Keratinocyte (primary cell): ENCODE measurements at regions not wholly inside any gene's neighbourhood (a gene's known extent, or its start where the extent isn't known, plus 50 kb on each side); places are given as distances from the start of the nearest gene placed in this dataset.

Source experiments
- DNase-seq: peaks from one replicate; pipeline ENCODE4 v3.0.0-alpha.2; 2011; ENCODE audit warnings: low read depth, missing footprints, low spot score
- FAIRE-seq: peaks from 2 replicates; lab custom pipeline; 2011; peaks lifted over from hg19 to GRCh38; lab: Jason Lieb, UNC
- H2AFZ ChIP-seq: 2 replicates; pipeline ENCODE4 v1.6.0; 2012; ENCODE audit warnings: low read length, control low read depth, inconsistent platforms; ENCODE audit not compliant: control insufficient read depth
- H3K27ac ChIP-seq: 2 replicates; pipeline ENCODE4 v1.5.1; 2011; ENCODE audit warnings: low read length; ENCODE audit not compliant: control insufficient read depth, insufficient read depth
- H3K27me3 ChIP-seq: 3 replicates; pipeline ENCODE4 v1.6.0; 2011; ENCODE audit warnings: low read length; ENCODE audit not compliant: control insufficient read depth, insufficient read depth; ENCODE audit errors: extremely low read depth
- H3K36me3 ChIP-seq, 2 experiments: 2 replicates in 1 of 2; 3 replicates in 1 of 2; pipeline ENCODE4 v1.5.1; 2011; ENCODE audit warnings: low read length in 2 of 2, mild to moderate bottlenecking in 1 of 2; ENCODE audit not compliant: control insufficient read depth in 2 of 2, insufficient read depth in 2 of 2; ENCODE audit errors: extremely low read depth in 1 of 2
- H3K4me1 ChIP-seq: 3 replicates; pipeline ENCODE4 v1.5.1; 2011; ENCODE audit warnings: low read length; ENCODE audit not compliant: control insufficient read depth, insufficient read depth; ENCODE audit errors: extremely low read depth
- H3K4me2 ChIP-seq: 3 replicates; pipeline ENCODE4 v1.6.0; 2011; ENCODE audit warnings: low read depth, low read length; ENCODE audit not compliant: control insufficient read depth, insufficient read depth; ENCODE audit errors: extremely low read depth
- H3K4me3 ChIP-seq, 3 experiments: fragments of 200-600 bp in 1 of 3; sonication (generic) in 1 of 3; 2 replicates in 2 of 3; 3 replicates in 1 of 3; pipeline ENCODE4 v1.5.1; 2011 to 2016; ENCODE audit warnings: low read length in 3 of 3, mild to moderate bottlenecking in 3 of 3, control low read depth in 2 of 3, inconsistent platforms in 1 of 3, low read depth in 1 of 3, mixed read lengths in 1 of 3, mixed run types in 1 of 3, moderate library complexity in 1 of 3; ENCODE audit not compliant: control insufficient read depth in 2 of 3, insufficient read depth in 2 of 3; ENCODE audit errors: extremely low read depth in 1 of 3
- H3K79me2 ChIP-seq: 2 replicates; pipeline ENCODE4 v1.6.0; 2012; ENCODE audit warnings: low read length; ENCODE audit not compliant: control insufficient read depth, insufficient read depth
- H3K9ac ChIP-seq: 3 replicates; pipeline ENCODE4 v1.6.0; 2011; ENCODE audit warnings: low read length; ENCODE audit not compliant: control insufficient read depth, insufficient read depth; ENCODE audit errors: extremely low read depth
- H3K9me1 ChIP-seq: 3 replicates; pipeline ENCODE4 v1.6.0; 2011; ENCODE audit warnings: low read length; ENCODE audit not compliant: control insufficient read depth, insufficient read depth; ENCODE audit errors: extremely low read depth
- H3K9me3 ChIP-seq: 2 replicates; pipeline ENCODE4 v1.5.1; 2012; ENCODE audit warnings: low read depth, low read length; ENCODE audit not compliant: control insufficient read depth
- H4K20me1 ChIP-seq: 3 replicates; pipeline ENCODE4 v1.6.0; 2011; ENCODE audit warnings: low read length; ENCODE audit not compliant: control insufficient read depth, insufficient read depth; ENCODE audit errors: extremely low read depth
- EZH2 ChIP-seq: IDR thresholded peaks from one replicate; pipeline ENCODE4 v1.6.1; 2012; ENCODE audit warnings: inconsistent platforms, mild to moderate bottlenecking, low read length, moderate library complexity
- dilution Hi-C: fragments of 300-500 bp; cut with MboI; formaldehyde crosslinking; loops from one replicate; pipeline ENCODE4 v1.7.0; 2020; ENCODE audit warnings: low sequenced_read_pairs; ENCODE audit not compliant: extremely low pct_ligation_motif_present
- TF ChIP-seq, protein P1 (sequence below), 3 experiments: IDR thresholded peaks in 1 of 3; conservative IDR thresholded peaks in 1 of 3; optimal IDR thresholded peaks in 1 of 3; 2 replicates in 2 of 3; 3 replicates in 1 of 3; pipeline versions ENCODE3 to v1.5.1; 2011; ENCODE audit warnings: low read length in 3 of 3, mild to moderate bottlenecking in 3 of 3, moderate library complexity in 2 of 3, control low read depth in 1 of 3, inconsistent platforms in 1 of 3; ENCODE audit not compliant: insufficient read depth in 2 of 3; ENCODE audit errors: extremely low read depth in 1 of 3

DNA sequence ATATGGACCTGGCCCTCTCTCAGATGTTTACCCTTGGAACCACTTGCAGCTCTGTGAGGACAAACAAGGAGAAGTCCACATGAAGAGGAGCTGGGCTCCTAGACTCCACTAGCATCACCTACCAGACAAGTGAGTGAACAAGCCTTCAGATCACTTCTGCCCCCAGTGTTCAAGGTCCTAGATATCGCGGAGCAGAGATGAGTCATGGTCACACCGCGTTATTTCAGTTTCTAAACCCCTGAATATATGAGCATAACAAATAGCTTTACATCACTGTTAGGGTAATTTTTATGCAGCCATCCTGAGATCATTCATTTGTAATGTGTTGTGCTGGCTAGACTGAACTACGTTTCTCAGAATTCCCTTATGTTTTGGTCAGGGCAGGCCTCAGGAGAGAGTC is 77.0 kb upstream of the DAP start:
- no peak for TF ChIP-seq EZH2
- TF ChIP-seq, protein P1, sequence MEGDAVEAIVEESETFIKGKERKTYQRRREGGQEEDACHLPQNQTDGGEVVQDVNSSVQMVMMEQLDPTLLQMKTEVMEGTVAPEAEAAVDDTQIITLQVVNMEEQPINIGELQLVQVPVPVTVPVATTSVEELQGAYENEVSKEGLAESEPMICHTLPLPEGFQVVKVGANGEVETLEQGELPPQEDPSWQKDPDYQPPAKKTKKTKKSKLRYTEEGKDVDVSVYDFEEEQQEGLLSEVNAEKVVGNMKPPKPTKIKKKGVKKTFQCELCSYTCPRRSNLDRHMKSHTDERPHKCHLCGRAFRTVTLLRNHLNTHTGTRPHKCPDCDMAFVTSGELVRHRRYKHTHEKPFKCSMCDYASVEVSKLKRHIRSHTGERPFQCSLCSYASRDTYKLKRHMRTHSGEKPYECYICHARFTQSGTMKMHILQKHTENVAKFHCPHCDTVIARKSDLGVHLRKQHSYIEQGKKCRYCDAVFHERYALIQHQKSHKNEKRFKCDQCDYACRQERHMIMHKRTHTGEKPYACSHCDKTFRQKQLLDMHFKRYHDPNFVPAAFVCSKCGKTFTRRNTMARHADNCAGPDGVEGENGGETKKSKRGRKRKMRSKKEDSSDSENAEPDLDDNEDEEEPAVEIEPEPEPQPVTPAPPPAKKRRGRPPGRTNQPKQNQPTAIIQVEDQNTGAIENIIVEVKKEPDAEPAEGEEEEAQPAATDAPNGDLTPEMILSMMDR (optimal IDR thresholded peaks at IDR 0.05 in 1 of 3, IDR thresholded peaks at IDR 0.05 in 1 of 3, conservative IDR thresholded peaks at IDR 0.05 in 1 of 3; ENCODE audit: extremely low read depth in 1 of 3, insufficient read depth in 2 of 3, low read length in 3 of 3), result no peak
- DNase-seq (no peak), FAIRE-seq (no peak)
- H3K9me3 ChIP-seq, result no peaks in the 10 kb centered on the region
- H3K79me2 ChIP-seq, result no peaks in the 10 kb centered on the region
- no peak overlapping the region for H2AFZ ChIP-seq
- no peak overlapping the region for H3K4me2 ChIP-seq
- dilution Hi-C loops, result no loop called here
- no peak overlapping the region for H3K27ac ChIP-seq
- no peak overlapping the region for H3K9ac ChIP-seq
- no peaks in the 10 kb centered on the region for H3K4me1 ChIP-seq
- H4K20me1 ChIP-seq, result no peaks in the 10 kb centered on the region
- H3K36me3 ChIP-seq, result no peaks in the 10 kb centered on the region
- no peak overlapping the region for H3K4me3 ChIP-seq
- no peaks in the 10 kb centered on the region for H3K9me1 ChIP-seq
- no peaks in the 10 kb centered on the region for H3K27me3 ChIP-seq

DNA sequence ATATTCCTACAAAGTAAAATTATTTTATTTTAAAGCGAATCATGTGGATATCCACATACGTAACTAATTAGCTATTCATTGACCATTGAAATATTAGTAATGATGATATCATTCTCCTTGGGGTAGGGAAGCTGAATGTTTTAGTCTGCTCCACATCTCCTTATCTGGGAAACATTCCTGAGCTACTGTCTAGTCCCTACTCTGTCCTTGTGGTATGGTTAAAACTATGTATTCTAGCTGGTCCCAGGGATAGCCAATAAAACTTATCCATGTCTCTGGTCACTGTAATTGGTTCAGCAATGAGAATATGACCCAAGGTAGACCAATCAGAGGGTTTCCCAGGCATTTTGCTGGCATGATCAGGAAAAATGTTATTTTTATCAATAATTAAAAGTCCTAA is 76.0 kb upstream of the DAP start:
- no peaks in the 10 kb centered on the region for H3K27me3 ChIP-seq
- FAIRE-seq, result no peak
- H3K27ac ChIP-seq, result no peak overlapping the region
- no peaks in the 10 kb centered on the region for H4K20me1 ChIP-seq
- dilution Hi-C loops, result no loop called here
- H3K79me2 ChIP-seq, result no peaks in the 10 kb centered on the region
- H3K9ac ChIP-seq, result no peak overlapping the region
- no peaks in the 10 kb centered on the region for H3K4me1 ChIP-seq
- H3K4me2 ChIP-seq, result no peak overlapping the region
- H3K4me3 ChIP-seq, result no peak overlapping the region
- no peaks in the 10 kb centered on the region for H3K36me3 ChIP-seq
- no peak for DNase-seq
- H3K9me1 ChIP-seq, result no peaks in the 10 kb centered on the region
- no peak for TF ChIP-seq EZH2
- TF ChIP-seq, protein P1 (optimal IDR thresholded peaks at IDR 0.05 in 1 of 3, IDR thresholded peaks at IDR 0.05 in 1 of 3, conservative IDR thresholded peaks at IDR 0.05 in 1 of 3; ENCODE audit: extremely low read depth in 1 of 3, insufficient read depth in 2 of 3, low read length in 3 of 3), result no peak
- no peak overlapping the region for H2AFZ ChIP-seq
- no peaks in the 10 kb centered on the region for H3K9me3 ChIP-seq
